HG02763 (cell line): ENCODE measurements at regions not wholly inside any gene's neighbourhood (a gene's known extent, or its start where the extent isn't known, plus 50 kb on each side); places are given as distances from the start of the nearest gene placed in this dataset.
"Not testable (repeated sequence)": the region's sequence is repeated elsewhere in the genome, so short reads cannot be mapped to it uniquely, and the experiment has no call there.

Source experiments
- ATAC-seq: cut with Tn5 transposase; IDR thresholded peaks from one replicate; pipeline ENCODE4 v1.9.1; 2021; ENCODE audit warnings: mild to moderate bottlenecking, moderate library complexity; ENCODE audit not compliant: unreplicated experiment

DNA sequence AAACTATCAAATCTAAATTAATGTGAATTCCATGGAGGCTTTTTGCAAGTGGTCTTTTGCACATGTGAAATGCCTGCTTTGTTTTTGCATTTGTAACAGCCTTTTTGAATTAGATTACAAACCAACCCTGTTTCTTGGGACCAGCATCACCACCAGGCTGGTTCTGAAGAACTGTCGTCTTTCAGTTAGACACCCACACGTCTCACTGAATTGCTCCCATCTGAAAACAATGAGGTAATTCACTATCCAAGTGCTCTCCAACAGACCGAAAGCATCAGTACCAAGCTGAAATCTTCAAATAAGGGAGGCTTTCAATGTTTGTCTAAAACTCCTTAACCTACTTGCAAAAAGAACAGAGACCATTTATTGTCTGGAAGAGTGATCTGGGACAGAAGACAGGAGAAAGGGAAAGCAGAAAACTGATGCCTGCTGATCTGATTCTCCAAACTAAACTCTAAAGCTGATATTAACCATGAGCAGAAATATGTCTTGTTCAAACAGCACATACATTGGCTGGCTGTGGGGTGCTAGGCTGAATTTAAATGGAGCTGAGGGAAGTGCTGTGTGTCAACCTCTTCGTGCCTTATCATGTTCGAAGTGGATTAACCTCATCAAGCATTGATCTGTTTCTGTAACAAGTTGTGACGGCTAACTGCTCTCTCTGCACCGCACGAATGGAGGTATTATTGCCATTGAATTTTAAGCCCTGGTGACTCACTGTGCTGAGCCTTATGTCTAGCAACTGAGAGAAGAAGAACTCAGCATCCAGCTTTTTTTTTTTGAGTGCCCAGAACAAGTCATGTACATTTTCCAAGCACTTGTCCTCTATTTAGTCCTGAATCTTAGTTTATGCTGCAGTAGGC is 213.7 kb upstream of the P2RY1 start:
- no peak for ATAC-seq

DNA sequence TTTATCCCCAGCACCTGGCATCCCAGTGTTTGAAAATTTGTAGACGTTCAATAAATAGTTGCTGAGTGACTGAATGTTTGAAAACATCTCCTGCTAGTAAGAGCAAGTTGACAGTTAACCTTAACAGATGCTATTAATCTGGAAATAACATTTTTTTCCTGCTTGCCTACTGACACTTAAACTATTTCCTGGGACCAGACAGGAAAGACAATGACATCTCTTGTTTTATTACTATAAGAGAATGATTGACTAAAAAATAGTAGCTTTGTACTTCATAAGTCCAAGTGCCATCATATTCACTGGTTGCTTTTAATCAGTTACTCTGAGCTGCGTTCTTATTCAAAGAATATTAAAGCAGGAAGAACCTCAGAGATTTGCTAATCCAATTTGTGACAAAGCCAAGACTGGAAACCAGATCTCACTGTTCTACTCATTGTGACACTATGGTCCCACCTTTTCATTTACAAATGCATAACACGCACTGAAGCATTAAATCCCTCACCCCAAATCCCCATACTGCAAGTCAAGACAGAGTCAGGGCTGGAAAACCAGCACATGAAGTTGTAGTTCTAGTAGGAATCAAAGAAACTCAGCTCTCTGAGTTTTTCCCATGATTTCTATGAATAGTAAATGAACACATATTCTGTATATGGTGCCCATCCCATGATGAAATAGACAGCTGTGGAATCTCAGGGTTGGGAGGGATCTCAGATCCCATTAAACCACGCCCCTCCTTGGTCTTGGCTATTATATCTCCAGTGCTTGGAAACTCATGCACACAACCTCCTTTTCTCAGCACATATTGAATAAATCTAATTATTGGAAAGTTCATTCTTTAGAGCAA is 212.7 kb upstream of the P2RY1 start:
- no peak for ATAC-seq

DNA sequence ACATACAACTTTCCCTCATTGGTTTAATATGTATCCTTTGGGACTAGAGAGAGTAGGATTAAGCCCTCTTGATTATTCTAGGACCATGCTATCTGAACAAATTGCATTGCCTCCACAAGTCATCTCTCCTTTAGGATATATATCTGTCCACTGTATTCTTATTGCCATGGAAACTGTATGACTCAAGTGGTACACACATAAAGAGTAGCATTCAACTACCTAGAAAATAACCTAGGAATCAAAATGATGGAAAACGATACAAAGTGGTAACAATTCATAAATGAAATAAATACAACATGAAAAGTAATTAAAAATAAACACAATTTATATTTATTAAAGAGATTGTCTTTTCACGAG is 212.1 kb upstream of the P2RY1 start:
- ATAC-seq, result no peak

DNA sequence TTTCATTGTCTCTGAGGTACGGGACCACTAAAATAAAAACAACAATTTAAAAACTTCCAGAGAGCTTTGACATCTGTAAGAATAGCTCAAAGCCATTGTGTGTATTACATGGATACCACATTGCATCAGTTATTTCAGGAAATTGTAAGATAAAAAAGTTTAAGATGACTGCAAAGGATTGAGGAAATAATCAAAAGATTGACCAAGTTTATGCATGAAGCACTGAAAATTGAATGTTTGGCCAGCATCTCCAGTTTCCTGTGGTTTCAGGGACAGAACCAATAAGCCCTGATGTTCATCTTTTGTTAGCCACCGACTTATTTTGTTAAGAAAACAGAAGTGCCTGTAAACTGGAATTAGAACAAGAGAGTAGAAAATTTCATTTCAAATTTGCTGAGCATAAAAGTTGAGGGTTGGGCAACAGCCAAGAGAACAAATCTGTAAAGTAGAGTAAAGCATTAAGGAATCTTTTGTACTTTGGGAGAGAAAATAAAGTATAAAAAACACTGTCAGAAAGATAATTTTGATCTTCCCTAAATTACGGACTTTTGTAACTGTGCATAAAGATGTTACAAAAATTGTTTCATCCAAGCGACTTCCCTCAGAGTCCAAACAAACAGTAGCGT is 211.5 kb upstream of the P2RY1 start:
- ATAC-seq, result no peak

DNA sequence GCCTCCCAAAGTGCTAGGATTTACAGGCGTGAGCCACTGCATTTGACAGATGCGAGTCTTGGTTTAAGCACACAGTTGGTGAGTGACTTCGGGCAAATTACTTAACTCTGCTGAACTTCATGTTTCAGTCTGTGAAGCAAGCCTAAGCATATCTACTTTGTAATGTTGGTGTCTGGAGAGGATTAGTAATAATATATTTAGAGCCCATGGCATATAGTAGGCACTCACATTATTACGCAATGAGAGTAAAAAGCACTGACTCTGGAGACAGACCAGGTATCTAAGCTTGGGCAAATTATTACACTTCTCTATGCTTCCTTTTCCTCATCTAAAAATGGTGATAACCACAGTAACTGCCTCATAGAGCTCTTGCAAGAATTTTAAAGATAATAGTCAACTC is 208.7 kb upstream of the P2RY1 start:
- ATAC-seq, result no peak

DNA sequence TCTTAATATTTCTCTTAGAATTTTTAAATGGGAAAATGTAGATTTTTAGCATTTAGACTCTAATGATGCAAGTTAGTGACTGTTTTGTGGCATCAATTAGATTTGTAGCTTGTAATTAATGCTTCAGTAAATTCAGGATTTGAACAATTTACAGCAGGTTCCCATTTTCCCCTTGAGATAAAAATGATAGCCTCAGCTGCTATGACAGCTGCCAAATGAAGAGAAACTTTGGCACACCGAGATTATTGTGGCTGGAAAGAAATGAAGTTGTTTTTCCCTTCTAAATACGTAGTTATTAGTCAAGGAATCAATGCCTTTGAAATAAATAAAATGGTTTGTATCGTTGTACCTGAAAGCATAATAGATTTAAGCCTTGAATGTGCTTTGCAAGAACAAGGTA is 206.4 kb upstream of the P2RY1 start:
- ATAC-seq, result no peak

DNA sequence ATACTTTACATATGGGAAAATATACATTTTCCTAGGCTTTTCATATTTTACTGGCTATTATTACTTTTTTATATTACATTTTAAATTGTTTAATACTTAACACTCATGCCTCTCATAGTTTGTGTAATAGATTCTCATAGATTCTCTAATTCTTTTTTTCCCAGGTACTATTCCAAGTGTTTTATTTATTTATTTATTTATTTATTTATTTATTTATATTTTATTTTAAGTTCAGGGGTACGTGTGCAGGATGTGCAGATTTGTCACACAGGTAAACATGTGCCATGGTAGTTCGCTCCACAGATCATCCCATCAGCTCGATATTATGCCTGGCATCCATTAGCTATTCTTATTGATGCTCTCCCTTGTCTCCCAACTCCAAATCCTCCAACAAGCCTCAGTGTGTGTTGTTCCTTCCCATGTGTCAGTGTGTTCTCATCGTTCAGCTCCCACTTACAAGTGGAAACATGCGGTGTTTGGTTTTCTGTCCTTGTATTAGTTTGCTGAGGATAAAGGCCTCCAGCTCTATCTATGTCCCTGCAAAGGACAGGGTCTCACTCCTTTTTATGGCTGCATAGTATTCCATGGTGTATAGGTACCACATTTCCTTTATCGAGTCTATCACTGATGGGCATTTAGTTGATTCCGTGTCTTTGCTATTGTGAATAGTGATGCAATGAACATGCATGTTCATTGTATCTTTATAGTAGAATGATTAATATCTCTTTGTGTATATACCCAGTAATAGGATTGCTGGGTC is 205.4 kb upstream of the P2RY1 start:
- ATAC-seq, result no peak

DNA sequence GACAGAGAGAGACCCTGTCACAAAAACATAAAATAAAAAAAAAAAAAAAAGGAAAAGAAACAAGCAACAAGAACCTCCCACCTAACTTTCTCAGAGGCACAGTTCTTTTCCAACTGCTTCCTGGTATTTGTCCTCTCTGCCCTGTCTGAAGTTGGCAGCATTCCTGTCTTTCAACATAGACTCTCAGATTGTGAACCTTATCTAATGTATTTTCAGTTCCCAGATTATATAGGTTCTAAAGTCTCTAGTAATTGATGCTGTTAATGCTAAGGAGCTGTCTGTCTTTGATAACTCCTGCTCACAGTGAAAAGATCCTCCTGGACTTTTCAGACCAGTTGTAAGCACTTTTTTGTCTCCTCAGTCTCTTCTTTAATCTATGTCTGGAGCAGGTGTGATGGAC is 199.5 kb upstream of the P2RY1 start:
- no peak for ATAC-seq

DNA sequence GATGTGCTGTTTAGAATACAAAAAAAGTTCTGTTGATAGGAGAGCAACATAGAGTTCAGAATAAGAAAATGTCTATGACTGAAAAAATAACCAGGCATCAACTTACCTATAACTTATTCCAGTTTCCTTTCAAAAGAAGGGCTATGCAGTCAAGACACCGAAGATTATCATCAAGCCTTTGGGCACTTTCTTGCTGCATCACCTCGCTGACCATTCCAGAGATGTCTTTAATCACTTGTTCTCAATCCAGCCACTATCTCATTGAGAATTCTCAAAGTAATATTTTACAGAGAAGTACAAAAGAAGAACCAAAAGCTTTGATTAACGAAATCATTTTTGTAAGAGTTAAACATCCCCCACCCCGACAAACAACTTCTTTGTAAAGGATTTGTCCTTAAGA is 198.3 kb upstream of the P2RY1 start:
- no peak for ATAC-seq

DNA sequence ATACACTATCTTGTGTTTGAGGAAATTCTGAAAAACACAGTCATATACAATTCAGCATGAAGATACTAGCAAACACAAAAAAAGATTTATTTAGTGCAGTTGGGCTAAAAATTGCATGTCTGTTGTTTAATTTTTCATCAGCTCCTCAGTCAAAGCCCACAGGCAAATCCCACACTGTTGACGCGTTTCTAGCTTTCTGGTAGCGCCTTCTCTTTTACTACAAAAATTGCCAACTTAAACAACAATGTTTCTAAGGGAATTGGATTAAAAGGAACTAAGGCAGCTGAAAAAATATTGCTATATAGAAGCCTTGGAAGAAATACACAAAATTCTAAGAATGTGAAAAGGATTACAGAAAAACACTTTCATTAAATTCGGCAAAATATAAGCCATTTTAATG is 196.7 kb upstream of the P2RY1 start:
- no peak for ATAC-seq

DNA sequence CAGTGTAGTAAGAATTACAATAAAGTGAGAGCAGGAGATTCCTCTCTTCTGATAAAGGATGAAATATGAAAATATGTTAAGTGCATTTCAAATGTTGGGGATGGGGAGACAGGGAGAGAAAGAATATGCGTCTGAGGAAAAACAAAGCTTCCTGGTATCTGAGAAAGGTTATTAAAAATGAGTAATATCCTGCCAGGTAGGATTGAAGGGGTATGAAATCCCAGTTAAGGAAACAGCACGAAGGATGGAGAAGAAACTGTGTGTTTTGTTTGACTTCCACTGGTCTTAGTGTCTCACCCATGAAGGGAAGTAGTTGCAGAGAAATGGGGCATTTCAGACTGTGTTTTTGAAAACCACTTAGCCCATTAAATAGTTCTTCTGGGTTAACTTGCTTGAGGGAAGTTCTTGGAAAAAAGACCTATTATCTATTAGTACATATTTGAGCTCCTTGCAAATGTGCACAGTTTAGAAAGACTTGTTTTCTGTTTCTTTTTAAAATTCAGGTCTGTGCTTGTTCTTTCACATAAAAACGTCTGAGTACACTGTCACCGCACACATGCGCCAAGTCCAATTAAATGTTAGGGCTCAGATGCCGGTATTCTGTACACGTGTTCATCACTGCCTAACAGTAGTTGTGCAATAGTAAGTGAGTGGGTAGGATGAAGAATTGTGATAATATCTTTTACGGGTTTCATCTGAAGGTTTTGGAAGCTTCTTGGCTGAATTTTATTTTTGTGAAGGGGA is 196.1 kb upstream of the P2RY1 start:
- ATAC-seq, result no peak

DNA sequence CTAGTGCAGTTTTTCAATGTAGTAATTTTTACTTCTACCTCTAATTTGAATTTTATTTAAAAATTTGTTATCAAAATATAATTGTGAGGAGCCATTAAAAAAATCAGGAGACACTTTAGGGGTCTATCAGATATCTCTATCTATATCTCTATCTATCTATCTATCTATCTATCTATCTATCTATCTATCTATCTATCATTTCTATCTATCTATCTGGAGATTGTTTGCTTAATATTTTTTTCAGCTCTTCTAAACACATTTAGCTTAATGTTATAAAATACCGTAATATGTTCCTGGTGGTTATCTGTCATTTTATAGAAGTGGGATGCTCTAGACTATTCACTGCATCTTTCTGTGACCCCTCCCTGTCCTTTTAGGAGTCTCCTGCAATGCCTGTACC is 193.7 kb upstream of the P2RY1 start:
- ATAC-seq, result no peak

DNA sequence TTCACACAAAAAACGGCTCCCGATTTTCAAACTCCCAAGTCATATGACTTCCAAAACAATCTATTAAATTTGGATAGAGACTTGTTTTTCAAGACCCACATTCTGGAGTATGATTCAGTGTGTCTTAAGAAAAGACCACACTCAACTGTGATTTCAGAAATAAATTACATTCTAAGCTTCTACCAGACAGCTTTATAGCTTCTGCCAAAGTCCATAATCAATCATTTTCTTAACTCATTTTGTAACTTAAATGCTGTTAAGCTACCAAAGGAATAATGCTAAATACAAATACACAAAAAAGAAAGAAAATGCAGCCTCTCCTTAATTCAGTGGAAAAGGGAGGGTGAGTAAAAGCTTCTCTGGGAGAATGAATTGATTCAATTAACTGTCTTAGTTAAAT is 192.3 kb upstream of the P2RY1 start:
- no peak for ATAC-seq

DNA sequence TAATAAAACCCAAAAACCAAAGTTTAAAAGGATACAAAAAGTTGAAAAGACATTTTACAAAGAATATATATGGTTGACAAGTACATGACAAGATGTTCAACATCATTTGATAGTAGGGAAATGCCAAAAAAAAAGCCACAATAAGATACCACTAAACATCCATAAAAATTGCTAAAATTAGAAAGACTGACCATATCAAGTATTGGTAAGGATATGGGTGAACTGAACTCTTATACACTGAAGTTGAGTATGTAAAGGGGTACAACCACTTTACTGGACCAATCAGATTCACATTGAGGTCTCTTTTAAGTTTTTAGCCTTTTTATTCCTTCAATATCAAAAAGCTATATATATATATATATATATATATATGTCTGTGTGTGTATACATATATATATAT is 190.5 kb upstream of the P2RY1 start:
- no peak for ATAC-seq

DNA sequence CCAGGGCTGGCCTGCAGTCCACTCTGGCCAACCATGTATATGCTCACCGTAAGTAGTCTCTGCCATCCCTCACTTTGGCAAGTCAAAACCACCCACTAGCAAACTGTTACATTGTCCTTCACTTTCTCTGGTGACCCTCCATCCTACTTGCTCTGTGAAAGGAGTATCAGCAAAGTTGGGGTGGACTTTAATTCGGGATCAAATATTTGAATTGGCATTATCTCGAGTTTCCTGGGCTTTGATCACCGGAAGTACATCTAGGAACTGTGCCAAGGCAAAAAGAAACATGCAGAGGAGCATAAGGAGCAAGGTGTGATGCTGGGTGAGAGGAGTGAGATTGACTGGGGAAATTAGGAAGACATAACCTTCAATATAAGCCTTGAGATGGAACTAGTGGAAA is 188.9 kb upstream of the P2RY1 start:
- no peak for ATAC-seq

DNA sequence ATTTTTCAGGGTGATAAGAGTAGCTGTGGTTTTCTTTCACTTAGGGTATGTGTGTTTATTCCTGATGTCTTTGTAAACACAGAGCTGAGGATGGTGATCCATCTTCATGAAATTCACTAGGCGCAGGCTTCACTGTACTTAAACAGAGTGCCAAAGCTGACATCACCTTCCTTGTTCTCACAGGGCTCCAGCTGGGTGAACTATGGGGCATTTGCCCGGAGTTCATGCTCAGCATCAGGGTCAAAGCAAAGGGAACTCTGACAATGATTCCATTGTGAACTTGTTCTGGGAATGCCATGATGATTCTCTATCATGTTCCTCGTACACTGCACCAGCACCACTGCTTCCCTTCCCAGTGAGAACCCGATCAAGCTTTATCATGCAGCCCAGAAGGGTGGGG is 184.8 kb upstream of the P2RY1 start:
- ATAC-seq, result no peak

DNA sequence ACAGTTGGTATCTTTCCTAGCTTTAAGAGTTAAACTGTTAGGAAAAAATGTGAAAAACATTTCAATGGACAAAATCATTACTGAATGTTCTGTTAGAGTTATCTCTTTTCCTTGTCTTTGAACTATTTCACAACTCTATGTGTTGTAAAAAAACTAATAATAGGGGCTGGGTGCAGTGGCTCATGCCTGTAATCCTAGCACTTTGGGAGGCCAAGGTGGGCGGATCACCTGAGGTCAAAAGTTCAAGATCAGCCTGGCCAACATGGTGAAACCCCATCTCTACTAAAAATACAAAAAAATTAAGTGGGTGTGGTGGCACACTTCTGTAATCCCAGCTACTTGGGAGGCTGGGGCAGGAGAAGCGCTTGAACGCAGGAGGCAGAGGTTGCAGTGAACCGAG is 184.0 kb upstream of the P2RY1 start:
- ATAC-seq, result not testable (repeated sequence)

DNA sequence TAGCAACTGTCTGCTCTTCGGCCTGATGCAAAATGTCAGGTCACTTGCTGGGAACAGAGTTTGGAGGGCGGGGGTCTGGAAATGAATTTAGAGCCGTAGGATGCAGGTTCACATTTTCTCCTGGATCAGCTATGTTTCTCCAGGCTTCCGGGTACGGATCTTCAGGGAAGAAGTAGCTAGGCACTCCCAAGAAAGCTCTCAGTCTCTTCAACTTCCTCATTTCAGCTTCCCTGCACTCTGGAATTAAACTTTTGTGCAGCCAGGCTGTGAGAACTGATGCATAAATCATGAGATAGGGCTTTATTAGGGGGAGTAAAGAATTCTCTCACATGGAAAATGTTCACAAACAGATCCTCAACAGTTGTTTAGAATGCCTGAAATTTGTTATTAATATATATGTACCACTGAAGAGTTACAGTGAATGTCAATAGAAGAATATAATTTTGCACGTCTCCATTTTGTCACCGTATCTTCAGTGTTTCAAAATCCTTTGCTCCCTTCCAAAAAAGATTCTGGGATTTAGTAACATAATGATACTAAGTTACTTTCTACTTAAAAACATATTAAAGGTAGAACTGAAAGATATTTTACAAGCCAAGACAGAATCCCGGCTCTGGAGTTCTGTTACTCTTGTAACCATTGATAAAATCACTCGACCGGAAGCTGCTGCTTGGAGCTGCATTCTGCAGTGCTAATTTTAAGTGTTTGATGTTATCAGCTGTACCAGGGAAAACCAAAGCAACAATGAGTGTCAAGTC is 178.5 kb upstream of the P2RY1 start:
- ATAC-seq, result no peak

DNA sequence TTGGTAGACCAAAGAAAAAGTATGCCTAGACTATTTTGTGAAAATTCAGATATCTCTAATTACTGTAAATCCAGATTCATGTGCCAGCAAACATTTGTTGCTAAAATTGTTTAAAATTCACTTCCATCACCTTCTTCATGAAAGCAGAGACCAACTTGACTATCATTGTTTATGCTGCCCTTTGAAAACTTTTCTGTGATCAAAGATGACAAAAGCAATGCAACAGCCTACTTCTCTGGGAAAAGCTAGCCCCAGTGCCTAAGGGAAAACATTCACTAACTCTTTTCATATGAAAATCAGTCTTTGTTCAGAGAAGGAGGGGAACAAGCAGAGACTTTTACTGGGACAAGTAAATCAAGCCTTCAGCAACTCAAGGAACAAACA is 178.0 kb upstream of the P2RY1 start:
- ATAC-seq, result no peak
